Endothelial cell of hepatic sinusoid (primary cell): ENCODE measurements at regions not wholly inside any gene's neighbourhood (a gene's known extent, or its start where the extent isn't known, plus 50 kb on each side); places are given as distances from the start of the nearest gene placed in this dataset.
"Not testable (repeated sequence)": the region's sequence is repeated elsewhere in the genome, so short reads cannot be mapped to it uniquely, and the experiment has no call there.

Source experiments
- in situ Hi-C: cut with HindIII; loops from 2 replicates; pipeline ENCODE4 v1.10.0; 2017; ENCODE audit warnings: low sequenced_read_pairs

DNA sequence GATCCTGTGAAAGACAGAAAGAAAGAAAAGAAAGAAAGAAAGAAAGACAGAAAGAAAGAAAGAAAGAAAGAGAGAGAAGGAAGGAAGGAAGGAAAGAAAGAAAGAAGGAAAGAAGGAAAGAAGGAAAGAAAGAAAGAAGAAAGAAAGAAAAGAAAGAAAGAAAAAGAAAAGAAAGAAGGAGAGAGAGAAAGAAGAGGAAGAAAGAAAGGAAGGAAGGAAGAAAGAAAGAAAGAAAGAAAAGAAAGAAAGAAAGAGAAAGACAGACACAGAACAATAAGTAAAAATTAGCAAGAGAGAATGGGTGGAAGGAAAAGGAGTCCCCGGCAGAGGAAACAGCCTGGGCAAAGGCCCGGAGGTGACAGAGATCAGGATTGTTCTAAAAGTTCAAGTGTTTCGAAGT lies 183.4 kb downstream of the MIAT start:
- in situ Hi-C loops: not testable (repeated sequence)

DNA sequence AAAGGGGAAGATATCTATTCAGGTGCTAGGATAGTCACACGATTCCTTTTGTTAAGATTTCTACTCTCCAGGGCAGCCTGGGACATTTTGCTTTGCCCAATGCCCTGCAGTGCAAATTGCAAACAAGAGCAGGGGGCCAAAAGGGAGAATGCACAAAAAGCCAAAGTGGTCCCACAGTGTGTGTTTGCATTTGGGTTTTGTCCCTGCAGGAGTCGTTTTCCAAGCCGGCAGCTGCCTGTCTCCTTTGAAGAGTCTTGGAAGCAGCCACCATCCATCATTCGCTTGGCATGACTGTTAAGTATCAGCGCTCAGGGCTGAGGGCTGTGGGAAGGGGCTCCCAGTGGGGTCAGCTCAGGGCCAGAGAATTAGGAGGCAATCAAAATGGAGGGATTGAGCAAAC lies 184.7 kb downstream of the MIAT start:
- in situ Hi-C loops: no loop called here

DNA sequence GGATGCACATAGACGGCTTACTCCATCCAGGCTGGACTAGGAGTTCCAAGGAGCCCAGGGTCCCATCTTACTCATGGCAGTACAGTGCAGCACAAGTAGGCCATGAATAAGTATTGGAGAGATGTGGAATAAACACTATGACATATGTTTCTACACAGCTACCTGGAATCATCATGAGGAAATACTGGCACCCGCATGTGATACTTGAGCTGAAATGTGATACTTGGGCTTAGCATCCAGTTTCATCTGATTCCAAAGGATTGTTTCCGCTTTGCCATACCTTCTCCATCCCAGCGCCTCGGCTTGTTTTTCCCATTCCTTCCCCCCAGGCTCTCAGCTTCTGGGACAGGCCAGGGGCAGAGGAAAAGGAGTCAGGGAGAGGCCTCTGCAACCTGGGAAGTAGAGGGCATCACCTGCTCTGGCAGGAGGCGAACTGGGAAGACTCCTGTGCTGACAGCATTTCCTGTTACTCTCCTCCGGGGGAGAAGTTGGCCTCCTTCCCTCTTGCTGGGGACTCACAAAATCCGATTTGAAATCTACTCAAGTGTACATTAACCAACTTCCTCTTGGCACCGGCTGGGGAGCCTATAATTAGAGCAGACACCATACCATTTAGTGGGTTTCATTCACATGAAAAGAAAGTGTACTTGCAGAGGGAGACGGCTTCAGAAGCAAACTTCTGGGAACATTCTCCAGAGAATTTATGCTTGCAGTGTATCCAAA lies 187.8 kb downstream of the MIAT start:
- in situ Hi-C loops: no loop called here

DNA sequence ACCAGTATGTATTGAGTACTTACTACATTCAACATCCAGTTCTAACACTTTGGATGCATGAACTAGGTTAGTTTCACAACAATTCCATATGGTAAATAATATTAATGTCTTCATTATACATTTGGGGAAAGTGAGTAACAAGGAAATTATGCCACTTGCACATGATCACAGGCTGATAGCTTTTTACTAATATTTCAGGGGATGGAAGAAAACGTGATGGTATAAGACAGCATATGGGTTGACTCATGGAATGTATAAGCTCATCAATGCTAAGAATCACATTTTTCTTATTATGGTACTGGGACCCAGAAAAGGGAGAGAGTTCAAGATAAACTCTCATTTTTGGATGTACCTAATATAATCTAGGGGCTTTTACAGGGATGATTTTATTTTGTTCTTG lies 188.7 kb downstream of the MIAT start:
- in situ Hi-C loops: no loop called here

DNA sequence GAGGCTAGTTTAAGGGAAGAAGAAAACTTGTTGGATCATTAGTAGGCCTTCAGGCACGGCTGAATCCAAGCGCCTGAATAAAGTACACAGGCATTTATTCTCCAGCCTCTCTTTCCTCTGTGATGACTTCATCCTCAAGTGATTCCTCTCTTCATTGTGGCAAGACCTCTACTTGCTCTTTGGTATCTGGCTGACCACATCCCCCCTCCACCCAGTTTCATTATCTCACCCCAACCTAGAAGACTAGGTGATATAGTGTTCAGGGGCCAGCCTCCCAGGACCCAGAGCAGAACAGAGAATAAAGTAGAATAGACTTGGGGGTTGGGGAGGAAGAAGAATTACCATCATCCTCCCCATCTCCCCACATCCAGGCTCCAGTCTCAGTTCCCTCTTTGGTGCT lies 189.3 kb downstream of the MIAT start:
- in situ Hi-C loops: no loop called here

DNA sequence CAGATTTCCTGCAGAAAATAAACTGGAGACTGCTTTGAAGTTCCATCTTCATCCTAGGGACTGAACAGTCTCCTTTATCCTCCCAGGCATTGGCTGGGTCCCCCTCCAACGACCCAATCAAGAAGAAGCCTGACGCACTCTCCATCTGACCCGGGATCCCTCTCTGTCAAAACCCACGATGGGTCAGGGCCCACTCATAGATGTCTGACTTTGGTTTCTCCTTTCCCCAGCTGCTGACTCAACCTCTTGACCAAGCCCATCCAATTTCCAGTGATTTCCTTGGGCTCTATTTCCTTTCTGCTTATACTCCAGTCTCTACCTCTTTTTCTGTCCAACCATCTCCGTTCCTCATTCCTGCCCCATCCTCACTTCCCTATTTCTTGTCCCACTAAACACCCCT lies 189.7 kb downstream of the MIAT start:
- in situ Hi-C loops: no loop called here

DNA sequence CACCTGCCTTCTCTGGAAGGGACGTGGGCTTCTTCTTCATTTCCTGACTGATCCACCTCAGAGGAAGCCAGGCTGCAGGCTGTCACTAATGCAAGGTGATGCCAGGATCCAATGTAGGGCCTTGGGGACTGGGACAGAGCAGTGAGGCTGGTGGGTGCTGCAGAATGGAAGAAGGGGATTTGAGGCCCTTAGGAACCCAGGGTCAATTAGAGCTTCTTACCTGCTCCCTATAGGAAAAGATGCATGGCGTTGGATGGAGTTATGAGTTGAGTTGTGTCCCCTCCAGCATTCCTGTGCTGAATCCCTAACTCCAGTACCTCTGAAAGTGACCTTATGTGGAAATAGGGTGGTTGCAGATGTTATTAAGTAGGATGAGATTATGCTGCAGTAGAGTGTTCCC lies 190.4 kb downstream of the MIAT start:
- in situ Hi-C loops: no loop called here

DNA sequence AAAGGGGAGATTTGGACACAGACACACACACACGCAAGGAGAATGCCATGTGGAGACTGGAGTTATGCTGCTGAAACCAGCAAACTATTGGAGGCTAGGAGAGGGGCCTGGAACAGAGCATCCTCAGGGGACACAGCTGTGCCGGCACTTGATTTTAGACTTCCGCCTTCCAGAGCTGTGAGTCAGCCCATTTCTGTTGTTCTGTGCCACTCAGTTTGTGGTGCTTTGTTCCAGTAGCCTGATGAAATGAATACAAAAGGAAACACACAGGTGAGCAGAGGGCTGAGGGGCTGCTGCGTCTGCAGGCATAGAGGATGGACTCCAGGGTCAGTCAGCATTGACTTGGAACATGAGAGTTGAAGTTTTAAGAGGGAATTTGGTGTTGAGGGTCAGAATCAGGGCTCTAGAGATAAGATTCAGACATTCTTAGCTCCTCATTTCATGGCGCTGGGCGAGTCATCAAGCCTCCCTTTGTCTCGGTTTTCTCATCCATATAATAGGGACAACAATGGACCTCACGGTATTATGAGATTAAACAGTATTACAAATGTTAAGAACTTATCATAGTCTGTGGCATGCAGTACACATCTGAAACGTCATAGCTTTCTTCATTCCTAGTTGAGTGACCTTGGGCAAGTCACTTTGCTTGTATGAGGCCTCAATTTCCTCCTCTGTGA lies 191.0 kb downstream of the MIAT start:
- in situ Hi-C loops: no loop called here

DNA sequence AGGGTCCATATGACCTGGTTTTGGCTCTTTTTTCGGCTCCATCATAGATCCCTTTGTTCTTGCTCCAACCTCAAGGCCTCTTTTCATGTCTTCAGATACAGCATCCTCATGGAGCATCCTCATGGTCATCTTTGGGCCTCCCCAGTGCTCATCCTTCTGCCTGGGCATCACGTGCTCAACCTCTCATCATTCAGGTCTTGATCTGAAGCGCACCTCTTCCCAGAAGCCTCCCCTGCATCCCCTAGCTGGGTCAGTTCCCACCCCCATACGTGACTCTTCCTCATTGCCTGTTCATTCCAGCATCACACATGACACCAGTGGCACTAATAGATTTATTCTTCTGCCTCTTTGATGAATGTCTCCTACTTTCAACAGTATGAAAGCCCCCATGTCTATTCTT lies 192.2 kb downstream of the MIAT start:
- in situ Hi-C loops: no loop called here

DNA sequence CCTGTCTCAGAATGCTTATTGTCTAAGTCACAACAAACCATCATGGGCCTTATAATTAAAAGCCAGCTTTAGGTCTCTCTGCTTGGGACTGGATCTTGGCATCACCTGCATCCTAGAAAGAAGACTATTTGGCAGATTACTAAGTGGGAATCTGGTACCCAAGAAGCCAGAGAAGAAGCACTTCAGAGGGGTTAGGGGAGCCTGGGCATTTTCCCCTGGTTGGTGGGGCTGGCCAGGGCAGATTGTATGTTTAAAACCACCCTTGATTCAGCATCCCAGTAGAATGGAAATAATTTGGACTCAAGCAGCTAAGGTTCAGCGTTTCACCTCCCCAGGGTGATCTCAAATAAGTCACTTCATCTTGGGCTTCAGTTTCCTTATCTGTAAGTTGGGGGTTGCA lies 193.7 kb downstream of the MIAT start:
- in situ Hi-C loops: no loop called here

DNA sequence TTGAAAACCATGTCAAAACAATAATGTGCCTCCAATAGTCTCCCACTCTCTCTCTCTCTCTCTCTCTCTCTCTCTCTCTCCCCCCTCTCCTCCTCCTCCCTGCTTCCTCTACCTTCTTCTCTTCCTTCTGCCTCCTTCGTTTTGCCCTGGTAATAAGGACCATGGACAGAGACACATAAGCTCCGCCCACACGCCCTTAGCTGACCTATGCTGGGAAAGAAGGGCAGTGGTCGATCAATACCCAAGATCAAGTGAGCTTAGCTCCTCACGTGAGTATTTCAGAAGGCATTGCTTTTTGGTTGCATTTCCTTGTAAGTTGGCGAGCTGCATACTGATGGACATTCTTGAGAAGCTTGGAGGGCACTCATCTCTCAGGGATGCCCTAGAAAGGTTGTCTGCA lies 194.8 kb downstream of the MIAT start:
- in situ Hi-C loops: no loop called here

DNA sequence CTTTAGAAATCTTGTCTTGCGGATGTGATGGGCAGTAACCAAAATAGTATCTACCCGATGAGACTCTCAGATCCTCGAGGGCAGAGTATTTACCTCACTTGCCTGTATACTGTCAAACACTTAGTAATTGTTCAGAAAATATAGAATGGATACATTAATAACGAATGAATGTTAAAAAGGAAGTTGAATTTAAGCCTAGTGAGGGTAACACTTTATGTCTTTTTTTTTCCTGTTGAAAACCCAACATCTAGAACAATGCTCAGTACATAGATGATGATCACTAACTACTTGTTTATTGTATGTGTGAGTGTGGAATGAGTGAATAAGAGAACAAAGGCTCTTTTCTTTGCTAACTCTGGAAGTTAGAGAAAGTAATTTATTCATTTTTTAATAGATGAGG lies 195.7 kb downstream of the MIAT start:
- in situ Hi-C loops: no loop called here

DNA sequence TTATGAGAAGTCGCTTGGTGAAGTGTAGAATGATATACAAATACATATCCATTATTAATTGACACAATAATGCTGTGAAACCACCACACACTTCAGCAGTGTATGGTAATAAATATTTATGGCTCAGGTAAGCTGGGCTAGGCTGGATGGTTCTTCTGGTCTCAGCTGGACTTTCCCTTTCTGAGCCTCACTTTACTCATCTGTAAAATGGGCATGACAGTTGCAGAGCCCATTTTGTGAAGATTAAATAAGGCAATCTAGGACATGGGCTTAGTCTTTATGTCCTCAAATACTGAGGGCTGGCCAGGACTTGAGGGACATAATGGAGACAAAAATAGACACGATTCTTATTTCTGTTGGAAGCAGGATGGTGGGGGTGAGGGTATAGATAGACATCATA lies 196.1 kb downstream of the MIAT start:
- in situ Hi-C loops: no loop called here

DNA sequence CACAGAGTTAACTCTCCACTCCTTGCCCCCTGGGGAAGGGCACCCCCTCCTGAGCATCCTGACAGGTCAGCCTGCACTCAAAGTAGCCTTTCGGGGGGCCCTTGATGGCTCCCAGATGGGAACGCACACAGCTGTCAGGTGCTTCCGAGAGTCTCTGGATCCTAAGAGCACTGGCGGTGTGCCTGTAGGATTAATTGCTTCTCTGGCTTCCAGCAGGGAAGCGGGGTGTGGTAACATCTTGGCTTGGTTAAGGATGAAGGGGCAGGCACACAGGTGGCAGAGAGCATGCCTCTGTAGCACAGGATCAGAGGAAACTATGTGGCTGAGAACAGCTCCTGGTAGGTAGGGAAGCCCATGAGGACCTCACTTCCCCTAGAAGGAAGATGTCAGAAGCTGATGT lies 199.8 kb downstream of the MIAT start:
- in situ Hi-C loops: no loop called here

DNA sequence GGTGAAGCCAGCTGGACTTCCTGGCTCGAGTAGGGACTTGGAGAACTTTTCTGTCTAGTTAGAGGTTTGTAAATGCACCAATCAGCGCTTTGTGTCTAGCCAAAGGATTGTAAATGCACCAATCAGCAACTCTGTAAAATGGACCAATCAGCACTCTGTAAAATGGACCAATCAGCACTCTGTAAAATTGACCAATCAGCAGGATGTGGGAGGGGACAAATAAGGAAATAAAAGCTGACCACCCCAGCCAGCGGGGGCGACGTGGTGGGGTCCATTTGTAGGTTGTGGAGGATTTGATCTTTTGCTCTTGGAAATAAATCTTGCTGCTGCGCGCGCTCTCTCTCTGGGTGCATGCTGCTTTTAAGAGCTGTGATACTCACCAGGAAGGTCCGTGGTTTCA lies 202.9 kb downstream of the MIAT start:
- in situ Hi-C loops: no loop called here

DNA sequence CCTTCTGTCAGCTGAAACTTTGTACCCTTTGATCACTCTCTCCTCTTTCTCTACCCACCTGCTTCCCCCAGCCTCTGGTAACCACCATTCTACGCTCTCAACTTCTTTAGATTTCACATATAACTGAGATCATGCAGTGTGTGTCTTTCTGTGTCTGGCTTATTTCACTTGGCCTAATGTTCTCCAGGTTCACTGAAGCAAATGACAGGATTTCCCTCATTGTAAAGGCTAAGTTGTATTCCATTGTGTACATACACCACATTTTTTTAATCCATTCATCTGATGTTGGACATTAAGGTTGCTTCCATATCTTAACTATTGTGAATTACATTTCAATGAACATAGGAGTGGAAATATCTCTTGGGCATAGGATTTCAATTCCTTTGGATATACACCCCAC lies 207.6 kb downstream of the MIAT start:
- in situ Hi-C loops: no loop called here

DNA sequence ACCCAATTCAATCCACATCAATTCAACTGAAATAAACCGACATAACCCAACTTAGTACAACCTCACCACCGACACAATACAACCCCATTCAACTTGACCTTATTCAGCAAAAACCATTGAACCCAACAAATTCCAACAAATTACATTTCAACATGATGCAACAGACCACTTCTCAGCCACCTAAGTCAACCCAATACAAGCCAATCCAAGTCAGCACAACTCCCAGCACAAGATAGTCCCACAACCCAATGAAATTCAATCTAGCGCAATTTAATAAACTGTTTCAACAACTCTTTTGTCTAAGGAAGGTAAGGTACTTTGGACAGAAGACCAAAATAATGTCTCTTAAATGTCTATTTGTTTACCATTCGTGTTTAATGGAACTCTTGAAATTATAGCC lies 226.0 kb downstream of the MIAT start:
- in situ Hi-C loops: no loop called here

DNA sequence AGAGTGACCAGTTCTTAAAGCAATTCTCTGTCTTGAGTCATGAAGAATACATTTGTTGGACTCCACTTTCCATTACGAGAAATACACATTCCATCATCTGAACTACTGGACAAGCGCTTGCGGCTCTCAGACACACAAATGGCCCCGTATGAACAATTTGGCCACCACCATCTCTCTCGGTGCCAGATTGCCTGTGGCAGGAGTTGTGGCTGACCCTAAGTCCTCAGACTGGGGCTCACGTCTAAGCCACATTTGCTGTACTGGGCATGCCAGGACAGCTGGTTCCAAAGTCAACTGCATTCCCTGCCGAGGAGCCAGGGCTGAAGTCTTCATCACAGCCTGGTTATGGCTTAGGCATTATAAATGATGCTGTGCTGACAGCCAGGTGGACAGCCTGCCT lies 227.5 kb downstream of the MIAT start:
- in situ Hi-C loops: no loop called here

DNA sequence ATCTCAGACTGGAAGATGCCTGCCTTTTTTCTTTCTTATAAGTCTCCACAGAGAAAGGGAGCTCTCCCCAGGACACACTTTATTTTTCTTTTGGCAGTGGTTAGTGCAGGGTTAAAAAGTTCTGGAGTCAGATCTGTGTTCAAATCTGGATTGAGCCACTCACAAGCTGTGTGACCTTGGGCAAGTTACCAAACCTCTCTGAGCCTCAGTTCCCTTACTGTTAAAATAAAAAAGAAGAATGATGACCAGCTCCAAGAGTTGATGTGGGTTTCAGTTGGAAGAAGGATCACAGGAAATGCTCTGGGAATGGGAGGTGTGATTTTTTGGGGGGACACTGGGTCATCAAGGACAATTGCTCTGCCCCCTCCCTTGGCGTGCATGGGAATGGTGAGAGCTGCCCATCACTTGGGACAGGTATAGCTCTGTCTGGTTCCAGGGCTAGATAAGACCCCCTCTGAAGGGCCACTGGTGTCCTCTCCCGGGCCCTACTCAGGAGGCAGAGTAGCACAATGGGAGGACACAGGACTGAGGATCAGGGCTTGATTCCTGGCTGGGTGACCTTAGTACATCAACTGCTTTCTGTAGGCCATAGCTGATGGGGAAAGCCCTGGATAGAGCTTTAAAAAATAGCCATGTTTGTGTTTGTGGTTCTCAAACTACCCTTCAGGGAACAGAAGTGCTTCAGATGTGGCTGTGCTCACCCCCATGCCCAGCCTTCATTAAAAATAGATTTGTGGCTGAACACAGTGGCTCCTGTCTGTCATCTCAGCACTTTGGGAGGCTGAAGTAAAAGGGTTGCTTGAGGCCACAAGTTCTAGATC lies 228.3 kb downstream of the MIAT start:
- in situ Hi-C loops: no loop called here

DNA sequence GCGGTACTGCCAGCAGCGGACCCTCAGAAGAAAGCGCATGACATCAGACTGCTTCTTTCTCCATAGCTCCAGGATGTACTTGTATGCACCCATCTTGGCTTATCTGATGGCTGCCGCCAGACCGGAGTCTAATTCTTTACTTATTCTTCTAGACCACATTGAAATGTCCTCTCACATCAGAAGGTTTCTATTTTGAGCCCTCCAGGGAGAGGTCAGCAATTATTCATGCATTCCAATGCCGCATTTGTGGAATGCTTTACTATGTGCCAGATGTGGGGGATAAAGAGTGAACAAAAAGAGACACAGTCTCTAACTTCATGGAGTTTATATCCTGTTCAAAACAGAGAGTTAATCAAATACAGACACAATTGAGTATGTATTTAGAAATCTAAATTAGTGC lies 230.1 kb downstream of the MIAT start:
- in situ Hi-C loops: no loop called here

DNA sequence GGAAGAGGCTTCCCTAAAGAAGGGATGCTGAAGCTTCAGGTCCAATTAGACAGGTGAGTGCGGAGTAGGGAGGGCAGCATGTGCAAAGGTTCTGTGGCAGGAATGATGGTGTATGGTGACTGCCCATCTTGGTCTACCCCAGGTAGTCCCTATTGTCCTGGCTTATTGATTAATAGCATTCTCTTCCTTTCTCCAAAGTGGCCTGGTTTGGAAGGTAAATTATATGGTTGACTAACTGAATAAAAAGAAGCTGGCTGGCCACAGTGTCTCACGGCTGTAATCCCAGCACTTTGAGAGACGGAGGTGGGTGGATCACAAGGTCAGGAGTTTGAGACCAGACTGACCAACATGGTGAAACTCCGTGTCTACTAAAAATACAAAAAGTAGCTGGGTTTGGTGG lies 230.5 kb downstream of the MIAT start:
- in situ Hi-C loops: no loop called here

DNA sequence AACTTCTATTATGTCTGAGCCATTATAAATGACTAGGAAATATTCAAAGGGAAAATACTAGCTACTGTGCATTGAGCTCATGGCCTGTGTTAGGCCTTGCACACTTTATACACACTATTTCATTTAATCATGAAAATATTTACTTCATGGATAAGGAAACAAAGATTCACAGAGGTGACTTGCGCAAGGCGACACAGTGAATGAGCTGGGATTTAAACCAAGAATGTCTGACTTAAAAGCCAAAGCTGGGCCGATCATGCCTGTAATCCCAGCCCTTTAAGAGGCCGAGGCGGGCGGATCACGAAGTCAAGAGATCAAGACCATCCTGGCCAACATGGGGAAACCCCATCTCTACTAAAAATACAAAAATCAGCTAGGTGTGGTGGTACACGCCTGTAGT lies 231.5 kb downstream of the MIAT start:
- in situ Hi-C loops: no loop called here
